Osteoblast (primary cell): ENCODE measurements at regions not wholly inside any gene's neighbourhood (a gene's known extent, or its start where the extent isn't known, plus 50 kb on each side); places are given as distances from the start of the nearest gene placed in this dataset.
A peak's percentile ranks its signal among the peaks of the same experiment; 100 is the strongest.

Experiments
- DNase-seq: peaks from one replicate; pipeline ENCODE4 v3.0.0; 2011; ENCODE audit warnings: low spot score, mixed read lengths; ENCODE audit not compliant: insufficient read length; ENCODE audit errors: missing footprints
- H2AFZ ChIP-seq: 2 replicates; pipeline ENCODE4 v1.6.0; 2011; ENCODE audit warnings: mild to moderate bottlenecking, low read length
- H3K27ac ChIP-seq: 2 replicates; pipeline ENCODE4 v1.5.1; 2011; ENCODE audit warnings: mild to moderate bottlenecking, low read depth, low read length, moderate library complexity
- H3K27me3 ChIP-seq: 2 replicates; pipeline ENCODE4 v1.6.0; 2012; ENCODE audit warnings: mild to moderate bottlenecking, control low read depth, inconsistent platforms, low read length, moderate library complexity; ENCODE audit not compliant: insufficient read depth
- H3K36me3 ChIP-seq: 2 replicates; pipeline ENCODE4 v1.5.1; 2011; ENCODE audit warnings: mild to moderate bottlenecking, low read length, control low read depth, moderate library complexity; ENCODE audit not compliant: insufficient read depth
- H3K4me1 ChIP-seq: 2 replicates; pipeline ENCODE4 v1.5.1; 2011; ENCODE audit warnings: mild to moderate bottlenecking, low read length, control low read depth, moderate library complexity; ENCODE audit not compliant: insufficient read depth
- H3K4me2 ChIP-seq: 2 replicates; pipeline ENCODE4 v1.6.0; 2011; ENCODE audit warnings: mild to moderate bottlenecking, low read length; ENCODE audit not compliant: insufficient read depth
- H3K4me3 ChIP-seq: fragments of 200-600 bp; sonication (generic); 3 replicates; pipeline ENCODE4 v1.5.1; 2012; ENCODE audit warnings: mild to moderate bottlenecking, low read length, inconsistent platforms; ENCODE audit not compliant: insufficient read depth
- H3K79me2 ChIP-seq: 2 replicates; pipeline ENCODE4 v1.6.0; 2012; ENCODE audit warnings: mild to moderate bottlenecking, low read length, control low read depth, inconsistent platforms; ENCODE audit not compliant: insufficient read depth
- H3K9me3 ChIP-seq: 2 replicates; pipeline ENCODE4 v1.5.1; 2011; ENCODE audit warnings: low read depth, low read length, control low read depth
- H4K20me1 ChIP-seq: 2 replicates; pipeline ENCODE4 v1.6.0; 2012; ENCODE audit warnings: mild to moderate bottlenecking, low read length, control low read depth; ENCODE audit not compliant: insufficient read depth
- CTCF ChIP-seq: IDR thresholded peaks from 2 replicates; pipeline ENCODE4 v1.5.1; 2011; ENCODE audit warnings: mild to moderate bottlenecking, low read depth, low read length, moderate library complexity; ENCODE audit errors: extremely low read depth

GRCh38 chr5:33283243-33283642, 157.5 kb upstream of the TARS1 start:
- Histone ChIP-seq H2AFZ (no peak overlapping the region), H3K4me1 (no peaks in the 10 kb centered on the region), H3K27ac (no peak overlapping the region), H3K79me2 (no peaks in the 10 kb centered on the region), H4K20me1 (no peaks in the 10 kb centered on the region), H3K27me3 (no peaks in the 10 kb centered on the region), H3K4me2 (no peak overlapping the region), H3K4me3 (no peak overlapping the region), H3K9me3 (no peaks in the 10 kb centered on the region), H3K36me3 (no peaks in the 10 kb centered on the region)
- no peak for TF ChIP-seq CTCF
- no peak for DNase-seq

- no peaks in the 10 kb centered on the region for H3K36me3 ChIP-seq
- DNase-seq = no peak
- no peaks in the 10 kb centered on the region for H3K4me1 ChIP-seq
- no peaks in the 10 kb centered on the region for H3K79me2 ChIP-seq
- H3K4me3 ChIP-seq = no peak overlapping the region
- no peaks in the 10 kb centered on the region for H3K9me3 ChIP-seq
- no peak for TF ChIP-seq CTCF
- no peaks in the 10 kb centered on the region for H4K20me1 ChIP-seq
- H2AFZ ChIP-seq = peak overlapping the region; percentile 34
- no peak overlapping the region for H3K4me2 ChIP-seq
- no peaks in the 10 kb centered on the region for H3K27me3 ChIP-seq
- H3K27ac ChIP-seq = no peak overlapping the region
These were observed 156.1 kb upstream of the TARS1 start for GRCh38 chr5:33284681-33285080.

GRCh38 chr5:33287242-33287641, 153.5 kb upstream of the TARS1 start:
- Histone ChIP-seq H3K4me1 (no peaks in the 10 kb centered on the region), H3K27me3 (no peaks in the 10 kb centered on the region), H3K4me3 (no peak overlapping the region), H3K9me3 (no peaks in the 10 kb centered on the region), H3K27ac (no peak overlapping the region), H4K20me1 (no peaks in the 10 kb centered on the region), H3K4me2 (no peak overlapping the region), H3K36me3 (no peaks in the 10 kb centered on the region), H3K79me2 (no peaks in the 10 kb centered on the region), H2AFZ (no peak overlapping the region)
- DNase-seq = no peak
- TF ChIP-seq CTCF = no peak

GRCh38 chr5:33291216-33292000, 149.4 kb upstream of the TARS1 start:
- no peak for DNase-seq
- H3K79me2 ChIP-seq = no peaks in the 10 kb centered on the region
- no peak for TF ChIP-seq CTCF

More at GRCh38 chr5:33291216-33292000, 149.4 kb upstream of the TARS1 start:
- no peaks in the 10 kb centered on the region for H3K36me3 ChIP-seq
- no peak overlapping the region for H2AFZ ChIP-seq
- no peaks in the 10 kb centered on the region for H4K20me1 ChIP-seq
- no peak overlapping the region for H3K4me2 ChIP-seq
- H3K27me3 ChIP-seq = no peaks in the 10 kb centered on the region
- H3K4me3 ChIP-seq = no peak overlapping the region
- no peaks in the 10 kb centered on the region for H3K4me1 ChIP-seq
- no peak overlapping the region for H3K27ac ChIP-seq
- H3K9me3 ChIP-seq = no peaks in the 10 kb centered on the region
